HG03103 (cell line): ENCODE measurements at regions not wholly inside any gene's neighbourhood (a gene's known extent, or its start where the extent isn't known, plus 50 kb on each side); places are given as distances from the start of the nearest gene placed in this dataset.
"Not testable (repeated sequence)": the region's sequence is repeated elsewhere in the genome, so short reads cannot be mapped to it uniquely, and the experiment has no call there.

Source experiments
- ATAC-seq: cut with Tn5 transposase; IDR thresholded peaks from one replicate; pipeline ENCODE4 v1.9.1; 2021; ENCODE audit warnings: low read depth; ENCODE audit not compliant: unreplicated experiment

DNA sequence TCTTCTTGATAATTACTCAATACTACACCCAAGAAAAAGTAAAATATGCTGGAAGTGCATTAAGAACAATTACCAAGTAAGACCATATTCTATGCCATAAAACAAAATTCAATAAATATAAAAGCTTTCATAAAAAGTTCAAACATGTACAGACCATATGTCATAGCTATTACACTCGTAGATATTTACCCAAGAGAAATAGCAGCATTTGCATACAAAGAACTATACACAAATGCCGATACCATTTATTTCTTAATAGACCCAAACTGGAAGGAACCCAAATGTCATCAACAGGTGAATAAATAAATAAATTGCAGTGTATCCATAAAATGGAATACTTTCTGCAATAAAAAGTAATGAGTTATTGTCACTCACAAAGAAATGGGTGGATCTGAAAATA lies 78.3 kb upstream of the SLC16A7 start:
- no peak for ATAC-seq

DNA sequence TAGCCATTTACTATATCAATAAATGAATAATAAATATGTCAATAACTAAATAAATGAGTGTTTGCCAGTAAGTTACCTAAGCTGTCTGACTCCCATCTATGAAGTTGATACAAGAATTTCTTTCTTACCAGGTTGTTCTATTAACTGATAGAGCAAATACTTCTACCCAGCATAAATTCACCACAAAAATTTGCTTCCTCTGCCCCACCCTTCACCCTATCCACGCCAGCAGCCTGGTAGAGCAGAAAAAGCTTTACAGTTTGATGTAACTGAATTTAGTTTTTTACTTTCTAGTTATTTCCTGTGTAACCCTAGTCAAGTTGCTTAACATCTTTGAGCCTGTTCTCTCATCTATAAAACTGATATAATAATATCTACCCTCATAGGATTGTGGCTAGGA lies 94.9 kb upstream of the SLC16A7 start:
- ATAC-seq: no peak

DNA sequence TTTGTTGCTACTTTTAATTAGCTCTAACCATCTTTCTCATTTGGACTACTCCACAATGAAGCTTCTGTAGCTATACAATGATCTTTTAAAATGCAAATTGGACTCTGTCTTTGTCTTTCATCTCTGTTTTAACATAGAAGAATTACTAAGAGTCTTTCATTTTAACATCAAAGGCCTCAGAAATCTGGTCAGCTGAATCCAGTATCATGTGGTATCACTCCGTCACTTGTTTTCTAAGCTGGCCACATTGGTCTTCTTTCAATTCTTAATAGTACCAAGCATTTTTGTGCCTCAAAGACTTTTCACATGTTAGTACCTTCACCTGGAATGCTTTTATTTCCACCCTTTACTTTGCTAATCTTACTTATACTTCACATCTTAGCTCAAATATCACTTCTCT lies 95.5 kb upstream of the SLC16A7 start:
- no peak for ATAC-seq

DNA sequence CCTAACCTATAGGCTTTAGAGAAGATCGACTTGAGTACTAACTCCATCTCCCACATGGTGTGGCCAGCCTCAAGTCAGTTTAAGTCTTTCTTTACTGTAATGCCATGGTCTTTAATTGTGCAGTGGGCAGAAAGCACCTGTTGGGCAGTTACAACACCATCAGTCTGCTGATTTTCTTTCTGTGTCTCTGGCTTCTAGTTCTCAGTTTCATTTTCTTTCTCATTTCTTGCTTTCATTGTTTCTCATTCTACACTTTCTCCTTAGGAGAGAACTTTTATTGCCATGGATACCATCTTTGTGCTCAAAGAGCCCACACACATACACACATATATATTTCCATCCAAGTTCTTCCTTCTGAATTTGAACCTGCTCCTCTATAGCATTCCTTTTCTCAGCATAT lies 96.1 kb upstream of the SLC16A7 start:
- peak; percentile 75 for ATAC-seq

DNA sequence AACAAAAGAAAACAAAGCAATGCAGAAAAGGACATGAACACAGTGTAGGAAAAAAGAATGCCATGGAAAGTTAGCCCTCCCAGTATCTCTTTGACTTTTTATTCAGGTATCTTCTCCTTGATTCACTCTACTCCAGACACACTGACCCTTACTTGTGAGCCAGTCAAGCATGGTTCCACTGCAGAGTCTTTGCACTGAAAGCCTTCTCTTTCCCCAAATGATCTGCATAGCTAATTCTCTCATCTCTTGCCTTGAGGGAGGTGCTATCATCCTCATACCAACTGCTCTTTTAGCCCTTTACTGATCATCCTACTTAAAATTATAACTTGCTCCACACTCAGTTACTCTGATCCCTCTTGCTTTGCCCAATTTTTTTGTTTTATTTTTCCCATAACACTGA lies 101.2 kb upstream of the SLC16A7 start:
- ATAC-seq: no peak

DNA sequence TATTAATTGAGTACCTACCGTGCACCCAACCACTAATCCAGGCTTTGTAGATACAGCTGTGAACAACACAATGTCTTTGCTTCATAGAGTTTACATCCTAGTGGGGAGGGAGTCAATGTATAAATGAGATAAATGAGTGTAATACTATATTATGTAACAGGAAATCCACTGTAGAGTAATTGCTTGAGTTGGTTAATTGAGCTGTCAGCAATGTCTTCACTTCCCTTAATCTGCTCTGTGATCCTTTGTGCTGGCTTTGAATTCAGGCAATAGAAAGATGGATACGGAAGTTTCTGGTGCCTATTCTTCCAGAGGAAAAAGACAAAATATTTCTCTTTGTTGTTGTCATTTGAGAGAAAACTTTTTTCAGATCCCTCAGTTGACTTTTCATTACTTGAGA lies 104.0 kb upstream of the SLC16A7 start:
- ATAC-seq: no peak

DNA sequence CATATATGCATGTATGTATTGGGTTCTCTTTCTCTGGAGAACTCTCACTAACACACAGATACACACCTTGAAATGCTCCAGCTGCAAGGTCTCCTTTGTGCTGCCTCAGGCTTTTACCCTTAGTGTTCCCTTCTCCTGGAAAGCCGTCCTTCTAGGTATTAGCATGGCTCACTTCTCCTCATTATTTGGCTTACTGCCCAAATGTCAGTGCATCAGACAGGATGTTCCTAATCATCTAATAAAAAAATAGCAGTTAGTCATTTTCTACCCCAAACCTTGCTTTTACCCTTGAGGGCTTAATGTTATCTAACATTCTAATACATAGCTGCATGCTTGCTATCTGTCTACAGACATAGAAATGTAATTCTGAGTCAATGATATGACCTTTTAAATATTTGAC lies 109.0 kb upstream of the SLC16A7 start:
- ATAC-seq: no peak

DNA sequence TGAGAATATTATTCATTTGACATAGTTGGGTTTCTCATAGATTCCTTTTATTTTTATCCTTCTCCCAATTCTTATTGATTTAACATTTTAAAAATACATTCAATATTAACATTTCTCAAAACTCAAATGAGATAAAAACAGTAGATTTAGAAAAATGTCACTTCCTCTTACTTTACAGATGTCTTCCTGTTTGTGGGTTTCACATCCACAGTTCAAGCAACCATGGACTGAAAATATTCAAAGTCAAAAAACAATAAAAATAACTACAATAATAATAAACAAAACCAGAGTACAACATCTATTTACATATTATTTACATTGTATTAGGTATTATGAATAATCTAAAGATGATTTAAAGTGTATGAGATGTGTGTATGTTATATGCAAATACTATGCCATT lies 111.3 kb upstream of the SLC16A7 start:
- ATAC-seq: peak; percentile 95

DNA sequence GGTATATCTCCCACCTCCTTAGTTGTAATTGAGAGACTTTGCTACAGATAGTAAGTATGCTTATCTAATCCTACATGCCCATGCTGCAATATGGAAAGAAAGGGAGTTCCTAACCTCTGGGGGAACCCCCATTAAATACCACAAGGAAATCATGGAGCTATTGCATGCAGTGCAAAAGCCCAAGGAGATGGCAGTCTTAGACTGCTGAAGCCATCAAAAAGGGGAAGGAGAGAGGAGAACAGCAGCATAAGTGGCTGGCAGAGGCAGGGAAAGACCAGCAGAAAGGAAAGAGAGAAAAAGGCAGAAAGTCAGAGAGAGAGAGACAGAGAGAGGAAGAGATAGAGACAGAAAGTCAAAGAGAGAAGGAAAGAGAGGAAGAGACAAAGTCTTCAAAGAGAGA lies 121.6 kb upstream of the SLC16A7 start:
- not testable (repeated sequence) for ATAC-seq

DNA sequence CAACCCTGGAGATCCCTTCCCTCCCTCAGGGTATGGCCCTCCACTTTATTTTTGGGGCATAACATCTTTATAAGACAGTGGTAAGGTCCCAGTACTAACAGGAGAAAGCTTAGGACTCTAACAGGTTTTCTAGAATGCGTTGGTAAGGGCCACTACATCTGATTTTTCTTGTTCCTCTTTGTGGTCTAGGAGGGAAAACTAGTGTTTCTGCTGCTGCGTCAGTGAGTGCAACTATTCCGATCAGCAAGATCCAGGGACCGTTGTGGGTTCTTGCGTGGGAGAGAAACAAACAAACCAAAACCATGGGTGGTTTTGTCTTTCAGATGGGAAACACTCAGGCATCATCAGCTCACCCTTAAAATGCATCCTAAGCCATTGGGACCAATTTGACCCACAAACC lies 123.6 kb upstream of the SLC16A7 start:
- ATAC-seq: peak; percentile 65

DNA sequence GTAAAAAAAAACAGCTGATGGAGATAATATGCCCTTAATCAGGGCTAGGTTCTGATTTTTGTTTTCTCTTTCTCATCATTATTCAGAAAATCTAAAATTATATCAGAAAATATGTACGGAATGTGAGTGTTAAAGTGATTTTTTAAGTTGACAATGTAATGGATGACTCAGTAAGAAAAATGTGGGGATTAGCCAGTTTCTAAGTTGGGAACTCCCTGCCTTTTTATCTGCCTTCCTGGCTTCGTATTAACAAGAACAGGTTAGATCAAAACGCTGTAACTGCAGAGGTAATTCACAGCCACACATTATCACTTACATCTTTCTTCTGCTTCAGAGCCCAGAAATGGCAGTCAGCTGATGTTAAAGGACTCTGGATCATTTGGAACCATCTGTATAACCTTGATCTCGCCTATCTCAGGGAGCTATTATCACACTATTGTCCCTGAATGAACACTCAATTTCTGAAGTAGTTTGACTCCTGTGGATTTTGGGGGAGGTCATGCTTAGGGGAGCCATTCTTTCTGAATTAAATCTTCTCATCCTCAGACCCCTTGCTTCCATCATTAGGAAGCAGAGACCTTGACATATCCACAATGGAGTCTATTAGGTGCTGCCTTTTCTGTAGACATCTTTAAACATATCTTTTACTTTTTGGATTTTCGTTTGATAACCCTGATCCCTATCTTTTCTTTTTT lies 135.7 kb upstream of the SLC16A7 start:
- ATAC-seq: no peak

DNA sequence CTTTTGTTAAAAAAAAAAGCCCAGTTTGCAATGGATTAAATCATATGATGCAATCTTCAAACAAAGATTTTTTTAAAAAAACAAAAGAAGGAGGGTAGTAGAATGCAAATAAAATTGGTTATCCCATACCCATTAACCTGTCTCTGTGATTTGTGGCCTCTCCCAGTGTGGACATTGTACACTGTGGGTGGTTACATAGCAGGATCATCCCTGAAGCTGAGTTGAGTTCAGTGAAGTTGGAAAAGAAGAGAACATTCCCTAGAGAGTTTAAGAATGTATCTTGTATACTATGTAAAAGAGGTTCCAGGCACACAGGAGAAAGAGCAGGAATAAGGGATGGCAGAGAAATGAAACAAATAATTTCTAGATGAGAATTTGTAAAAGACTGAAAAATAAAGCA lies 142.4 kb upstream of the SLC16A7 start:
- ATAC-seq: no peak

DNA sequence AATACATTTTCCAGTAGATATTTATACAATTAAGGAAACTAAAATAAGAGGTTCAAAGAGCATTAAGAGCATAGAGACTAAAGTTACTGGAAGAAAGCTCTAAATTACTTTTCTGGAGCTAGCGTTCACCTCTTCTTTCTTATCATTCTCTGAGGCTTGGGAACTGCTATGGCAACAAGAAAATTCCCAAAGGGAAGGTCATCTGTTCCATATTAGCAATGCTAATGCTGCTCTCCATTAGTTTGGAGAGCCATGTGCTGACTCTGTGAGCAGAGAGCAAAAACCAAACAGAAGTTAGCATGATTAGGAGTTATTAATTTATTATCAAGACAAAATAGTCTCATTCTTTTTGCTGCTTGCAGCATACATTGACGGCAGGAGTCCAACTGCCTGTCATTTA lies 143.1 kb upstream of the SLC16A7 start:
- no peak for ATAC-seq

DNA sequence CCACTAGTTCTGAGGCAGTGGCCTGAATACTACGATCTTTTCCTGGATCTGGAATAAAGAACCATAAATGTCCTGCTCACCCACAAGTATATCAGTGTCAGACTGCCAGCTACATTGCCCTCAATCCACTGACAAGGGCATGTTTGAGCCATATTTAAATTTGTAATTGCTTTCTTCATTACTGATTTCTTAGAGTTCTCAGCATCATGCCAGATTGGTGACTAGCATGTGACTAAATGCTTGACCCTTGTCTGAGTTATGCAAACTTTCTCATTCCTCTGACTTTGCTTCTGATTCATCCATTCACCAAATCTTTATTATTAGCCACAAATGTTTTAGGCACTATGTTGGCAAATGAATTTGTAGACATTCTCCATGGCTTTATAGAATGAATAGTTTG lies 143.6 kb upstream of the SLC16A7 start:
- ATAC-seq: no peak

DNA sequence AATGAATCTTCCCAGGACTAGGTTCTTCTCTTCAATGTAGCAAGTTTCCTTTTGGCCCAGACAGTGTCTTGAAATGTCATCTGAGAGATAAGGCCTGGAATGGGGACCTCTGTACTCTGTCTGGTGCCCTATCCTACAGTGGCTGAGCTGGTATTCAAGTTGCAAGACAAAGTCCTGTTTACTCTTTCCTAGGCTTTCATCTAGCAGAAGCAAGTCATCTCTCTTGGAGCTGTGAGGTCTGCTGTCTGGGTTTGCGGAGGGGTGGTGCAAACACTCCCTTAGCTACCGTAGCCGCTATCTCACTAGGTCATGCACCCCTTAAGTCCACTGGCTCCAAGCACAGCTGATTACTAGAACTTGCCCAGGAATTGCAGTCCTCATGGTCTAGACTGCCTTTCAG lies 149.7 kb upstream of the SLC16A7 start:
- ATAC-seq: no peak

DNA sequence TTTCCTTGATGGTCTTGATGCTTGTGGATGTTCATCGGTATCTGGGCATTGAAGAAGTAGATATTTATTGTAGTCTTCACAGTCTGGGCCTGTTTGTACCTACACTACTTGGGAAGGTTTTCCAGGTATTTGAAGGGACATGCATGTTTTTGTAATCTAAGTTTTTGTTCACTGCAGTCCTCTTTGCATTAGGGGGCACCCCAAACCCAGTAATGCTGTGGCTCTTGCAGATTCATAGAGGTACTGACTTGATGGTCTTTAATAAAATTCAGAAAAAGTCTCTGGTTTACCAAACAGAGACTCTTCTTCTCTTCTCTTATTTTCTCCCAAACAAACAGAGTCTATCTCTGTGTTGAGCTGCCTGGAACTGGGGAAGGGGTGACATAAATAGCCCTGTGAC lies 150.9 kb upstream of the SLC16A7 start:
- no peak for ATAC-seq

DNA sequence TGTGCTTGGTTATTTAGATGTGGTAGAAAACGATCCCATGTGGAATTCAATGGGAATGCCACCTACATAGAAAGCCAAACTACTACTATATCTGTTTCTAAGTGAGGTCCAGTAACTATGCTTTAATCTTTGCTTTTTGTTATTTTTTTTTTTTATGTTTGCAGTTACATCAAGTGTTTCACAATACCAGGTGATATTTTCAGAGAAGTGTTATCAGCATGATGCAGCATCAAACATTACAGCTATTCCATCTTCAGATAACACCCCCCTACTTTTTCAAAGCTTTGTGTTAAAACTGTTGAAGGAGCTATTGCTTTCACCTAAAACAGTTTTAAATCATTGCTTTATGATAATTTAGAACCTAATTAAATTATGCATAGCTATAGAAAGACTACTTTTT lies 163.8 kb upstream of the SLC16A7 start:
- no peak for ATAC-seq

DNA sequence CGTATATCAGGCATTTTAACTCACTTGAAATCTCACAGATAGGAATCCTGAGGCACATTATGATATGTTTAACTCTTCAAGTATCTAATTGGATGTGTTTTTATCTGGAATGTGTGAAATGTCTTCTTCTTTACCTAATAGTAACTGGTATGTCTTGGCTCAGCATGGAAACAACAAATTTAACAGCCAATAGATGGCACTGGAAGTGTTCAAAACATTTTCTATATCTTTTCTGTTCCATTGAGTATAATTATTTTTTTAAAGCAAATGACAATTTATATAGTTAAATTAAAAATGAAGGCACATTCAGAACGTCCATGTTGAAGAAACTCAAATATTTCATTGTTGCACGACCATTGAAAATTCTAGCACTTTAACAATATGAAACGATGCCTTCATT lies 164.6 kb upstream of the SLC16A7 start:
- no peak for ATAC-seq

DNA sequence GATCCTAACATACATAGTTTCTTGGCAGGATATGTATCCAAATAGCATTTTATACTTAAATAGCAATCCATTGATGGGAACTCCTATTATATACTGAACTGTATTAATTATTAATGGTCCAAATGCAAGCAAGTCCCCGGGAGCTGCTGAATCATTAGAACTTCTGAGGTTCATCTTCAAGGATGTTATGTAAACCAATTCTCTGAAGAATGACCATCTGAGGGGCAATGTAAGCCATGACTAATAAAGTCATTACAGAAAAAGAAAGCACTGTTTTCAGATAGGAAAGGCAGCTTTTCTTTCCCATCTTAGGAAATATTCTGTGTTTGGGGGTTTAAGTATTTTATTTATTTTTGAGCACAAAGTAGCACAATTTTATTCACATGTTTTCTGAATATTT lies 166.1 kb upstream of the SLC16A7 start:
- ATAC-seq: no peak

DNA sequence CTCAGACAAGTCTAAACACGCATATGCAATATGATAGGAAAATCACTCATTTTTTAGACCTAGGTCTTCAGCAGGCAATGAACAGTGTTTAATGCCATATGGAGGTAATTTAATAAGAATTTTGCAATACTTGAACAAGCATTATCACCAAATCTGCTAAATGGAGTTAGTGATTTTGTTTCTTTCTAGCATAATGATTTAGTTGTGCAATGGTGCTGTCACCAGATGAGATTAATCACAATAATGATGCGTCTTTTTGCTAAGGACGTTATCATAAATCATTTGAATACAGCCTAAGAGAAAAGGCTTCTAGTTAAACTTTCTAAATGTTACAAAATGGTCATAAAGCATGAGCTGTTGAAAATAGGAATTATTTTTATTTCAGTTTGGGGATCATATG lies 170.0 kb upstream of the SLC16A7 start:
- ATAC-seq: no peak

DNA sequence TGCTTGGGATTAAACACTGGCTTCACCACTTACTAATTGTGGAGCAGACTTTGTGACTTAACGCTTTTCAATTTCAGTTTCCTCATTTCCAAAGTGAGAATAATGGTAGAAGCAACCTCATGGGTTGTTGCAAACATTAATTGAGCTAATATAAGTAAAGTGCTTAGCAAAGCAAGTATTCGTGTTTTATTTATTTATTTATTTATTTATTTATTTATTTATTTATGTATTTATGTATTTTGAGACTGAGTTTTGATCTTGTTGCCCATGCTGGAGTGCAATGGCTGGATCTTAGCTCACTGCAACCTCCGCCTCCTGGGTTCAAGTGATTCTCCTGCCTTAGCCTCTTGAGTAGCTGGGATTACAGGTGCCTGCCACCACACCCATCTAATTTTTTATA lies 171.2 kb upstream of the SLC16A7 start:
- not testable (repeated sequence) for ATAC-seq

DNA sequence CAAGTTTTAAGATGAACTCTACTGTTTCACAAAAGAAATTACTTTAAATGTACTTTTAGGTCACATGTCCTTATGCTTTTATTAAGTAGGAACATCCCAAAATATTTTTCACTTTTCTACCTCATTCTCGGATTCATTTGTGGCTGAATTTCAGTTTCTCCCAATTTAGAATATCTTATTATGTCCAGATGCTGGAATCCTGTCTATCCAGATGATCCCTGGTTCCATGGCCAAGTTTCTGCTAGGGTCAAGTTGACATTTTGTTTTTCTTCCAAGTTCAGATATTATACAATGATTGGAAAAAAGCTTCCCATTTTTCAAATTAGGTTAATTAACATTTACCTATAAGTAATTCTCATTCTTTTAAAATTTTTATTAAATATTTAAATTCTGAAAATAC lies 181.8 kb upstream of the SLC16A7 start:
- no peak for ATAC-seq

DNA sequence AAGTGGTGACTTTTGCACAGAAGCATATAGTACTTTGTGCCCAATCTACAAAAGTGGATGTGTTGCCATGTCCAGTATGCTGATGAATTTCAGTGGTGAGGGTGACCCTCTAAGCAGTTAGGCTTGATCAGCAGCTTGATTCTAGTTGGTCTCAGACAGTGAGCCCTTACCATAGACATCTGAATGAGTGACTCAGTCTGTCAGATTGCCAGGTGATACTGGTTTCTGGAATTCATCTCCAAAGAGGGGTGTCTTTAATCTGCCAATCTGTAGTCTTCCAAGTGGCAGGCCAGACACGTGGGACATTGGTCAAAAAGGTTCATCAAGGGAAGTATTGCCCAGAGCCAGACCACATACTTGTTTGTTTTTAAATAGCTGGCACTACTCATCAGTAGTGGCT lies 187.4 kb upstream of the SLC16A7 start:
- no peak for ATAC-seq
